CD14-positive monocyte (primary cell): ENCODE measurements at regions not wholly inside any gene's neighbourhood (a gene's known extent, or its start where the extent isn't known, plus 50 kb on each side); places are given as distances from the start of the nearest gene placed in this dataset.

Experiments
- DNase-seq, 3 donors: peaks; one replicate each; pipeline ENCODE4 v3.0.0-alpha.2; 2011 to 2022
- H2AFZ ChIP-seq: 2 replicates; pipeline ENCODE4 v1.6.0; 2012; ENCODE audit warnings: mild to moderate bottlenecking, low read depth, low read length, inconsistent platforms; ENCODE audit not compliant: insufficient read depth, poor library complexity, severe bottlenecking
- H3K27ac ChIP-seq, 2 donors: 1 replicate in 1 of 2; 2 replicates in 1 of 2; pipeline ENCODE4 v1.5.1; 2012 to 2013; ENCODE audit warnings: low read length in 2 of 2, control low read depth in 1 of 2, inconsistent platforms in 1 of 2, low read depth in 1 of 2, mild to moderate bottlenecking in 1 of 2
- H3K27me3 ChIP-seq, 2 donors: one replicate each; pipeline versions ENCODE4 v1.6.0 to v1.6.1; 2011 to 2013; ENCODE audit warnings: low read length in 2 of 2; ENCODE audit not compliant: control insufficient read depth in 2 of 2, insufficient read depth in 2 of 2
- H3K36me3 ChIP-seq, 2 donors: replicated peaks in 1 of 2; 1 replicate in 1 of 2; 2 replicates in 1 of 2; pipeline versions ENCODE4 v1.5.1 to v1.6.1; 2012 to 2013; ENCODE audit warnings: low read length in 2 of 2, control low read depth in 1 of 2, inconsistent platforms in 1 of 2, mild to moderate bottlenecking in 1 of 2; ENCODE audit not compliant: insufficient read depth in 2 of 2, control insufficient read depth in 1 of 2
- H3K4me1 ChIP-seq, 2 donors: 1 replicate in 1 of 2; 2 replicates in 1 of 2; pipeline versions ENCODE4 v1.5.1 to v1.6.1; 2012 to 2013; ENCODE audit warnings: low read length in 2 of 2, control low read depth in 1 of 2, inconsistent platforms in 1 of 2, mild to moderate bottlenecking in 1 of 2, moderate library complexity in 1 of 2; ENCODE audit not compliant: insufficient read depth in 2 of 2, control insufficient read depth in 1 of 2
- H3K4me2 ChIP-seq: replicated peaks from 2 replicates; pipeline ENCODE3; 2012; ENCODE audit warnings: low read length, moderate library complexity, mild to moderate bottlenecking; ENCODE audit not compliant: poor library complexity, severe bottlenecking; ENCODE audit errors: extremely low read depth
- H3K4me3 ChIP-seq, 3 experiments: fragments of 200-600 bp in 1 of 3; sonication (generic) in 1 of 3; replicated peaks in 1 of 3; 1 replicate in 2 of 3; 2 replicates in 1 of 3; pipeline ENCODE4 v1.5.1; 2011 to 2013; ENCODE audit warnings: low read length in 3 of 3, mild to moderate bottlenecking in 3 of 3, control low read depth in 2 of 3, low read depth in 2 of 3, inconsistent platforms in 1 of 3, moderate library complexity in 1 of 3
- H3K79me2 ChIP-seq: 2 replicates; pipeline ENCODE4 v1.6.0; 2012; ENCODE audit warnings: mild to moderate bottlenecking, control low read depth, inconsistent platforms, low read length, moderate library complexity; ENCODE audit not compliant: insufficient read depth
- H3K9ac ChIP-seq: 2 replicates; pipeline ENCODE4 v1.6.0; 2017; ENCODE audit warnings: low read length, mild to moderate bottlenecking; ENCODE audit not compliant: insufficient read depth, poor library complexity, severe bottlenecking
- H3K9me3 ChIP-seq, 2 donors: replicated peaks in 1 of 2; 1 replicate in 1 of 2; 2 replicates in 1 of 2; pipeline versions ENCODE4 v1.5.1 to v1.6.1; 2012 to 2013; ENCODE audit warnings: low read length in 2 of 2, control low read depth in 1 of 2; ENCODE audit not compliant: control insufficient read depth in 1 of 2, insufficient read depth in 1 of 2
- H4K20me1 ChIP-seq: 2 replicates; pipeline ENCODE4 v1.6.0; 2012; ENCODE audit warnings: mild to moderate bottlenecking, low read length, control low read depth, moderate library complexity; ENCODE audit not compliant: insufficient read depth
- H3K27ac Mint-ChIP-seq, 7 donors: one replicate each; pipeline ENCODE4 v1.8.0; 2020; ENCODE audit warnings: mild to moderate bottlenecking in 7 of 7, mixed read lengths in 7 of 7, moderate library complexity in 6 of 7, inconsistent platforms in 2 of 7
- H3K27me3 Mint-ChIP-seq, 3 donors: one replicate each; pipeline ENCODE4 v1.8.0; 2021 to 2022; ENCODE audit warnings: low read depth in 3 of 3, mild to moderate bottlenecking in 3 of 3, mixed read lengths in 3 of 3, moderate library complexity in 3 of 3, inconsistent platforms in 1 of 3
- H3K36me3 Mint-ChIP-seq, 2 donors: one replicate each; pipeline ENCODE4 v1.8.0; 2020; ENCODE audit warnings: mixed read lengths in 2 of 2, inconsistent platforms in 1 of 2, mild to moderate bottlenecking in 1 of 2
- H3K4me1 Mint-ChIP-seq: one replicate; pipeline ENCODE4 v1.8.0; 2020; ENCODE audit warnings: mild to moderate bottlenecking, mixed read lengths
- H3K4me3 Mint-ChIP-seq, 2 donors: one replicate each; pipeline ENCODE4 v1.8.0; 2020; ENCODE audit warnings: mild to moderate bottlenecking in 2 of 2, mixed read lengths in 2 of 2, moderate library complexity in 1 of 2
- H3K9me3 Mint-ChIP-seq, 7 donors: one replicate each; pipeline ENCODE4 v1.8.0; 2020 to 2022; ENCODE audit warnings: mixed read lengths in 7 of 7, mild to moderate bottlenecking in 6 of 7, moderate library complexity in 6 of 7, inconsistent platforms in 2 of 7
- CTCF ChIP-seq: fragments of 200-600 bp; IDR thresholded peaks from one replicate; pipeline ENCODE4 v1.8.0; 2022; ENCODE audit warnings: antibody characterized with exemption, mild to moderate bottlenecking
- WGBS: methylation state at CpG from one replicate; pipeline ENCODE4 v1.1.5; 2013; ENCODE audit warnings: missing lambda C conversion rate; ENCODE audit not compliant: insufficient coverage; 5-methylcytosine and 5-hydroxymethylcytosine counted together
- intact Hi-C, 2 donors: fragments of 100-400 bp; cut with micrococcal nuclease; formaldehyde crosslinking; loops; one replicate each; pipeline versions ENCODE4 v1.15.0 to v1.15.1; 2023

- 88% methylated on average over 11 of the region's 11 CpGs for WGBS
- peaks cover 6 to 32% (median 17%) of the 10 kb centered on the region in 7 donors for H3K9me3 Mint-ChIP-seq
- Histone ChIP-seq H3K27me3 (no peaks in the 10 kb centered on the region), H2AFZ (no peak overlapping the region), H3K79me2 (no peaks in the 10 kb centered on the region), H3K4me3 (no peak overlapping the region), H3K4me1 (no peaks in the 10 kb centered on the region), H3K4me2 (no peak overlapping the region), H3K27ac (no peak overlapping the region), H3K9ac (no peak overlapping the region), H4K20me1 (no peaks in the 10 kb centered on the region), H3K36me3 (no peaks in the 10 kb centered on the region), H3K9me3 (peaks cover 0 to 17% of the 10 kb centered on the region in 2 donors)
- peaks cover 2% of the 10 kb centered on the region for H3K4me1 Mint-ChIP-seq
- no peaks in the 10 kb centered on the region for H3K36me3 Mint-ChIP-seq
- no peak for TF ChIP-seq CTCF
- intact Hi-C loops, result no loop called here
- no peaks in the 10 kb centered on the region for H3K27me3 Mint-ChIP-seq
- H3K4me3 Mint-ChIP-seq, result no peak overlapping the region
- no peak for DNase-seq
- no peak overlapping the region for H3K27ac Mint-ChIP-seq
Measured at GRCh38 chr4:62522273-62522672, 1322.1 kb downstream of the ADGRL3 start.

- H3K9me3 Mint-ChIP-seq, result peaks cover 2 to 10% (median 8%) of the 10 kb centered on the region in 7 donors
- H3K4me3 Mint-ChIP-seq, result no peak overlapping the region
- Histone ChIP-seq H4K20me1 (no peaks in the 10 kb centered on the region), H3K36me3 (no peaks in the 10 kb centered on the region), H2AFZ (no peak overlapping the region), H3K4me1 (no peaks in the 10 kb centered on the region), H3K79me2 (no peaks in the 10 kb centered on the region), H3K4me3 (no peak overlapping the region), H3K9me3 (peaks cover 0 to 7% of the 10 kb centered on the region in 2 donors), H3K27ac (no peak overlapping the region), H3K4me2 (no peak overlapping the region), H3K27me3 (no peaks in the 10 kb centered on the region), H3K9ac (no peak overlapping the region)
- H3K27me3 Mint-ChIP-seq, result peaks cover 0 to 2% (median 0%) of the 10 kb centered on the region in 3 donors
- DNase-seq, result no peak
- no peaks in the 10 kb centered on the region for H3K36me3 Mint-ChIP-seq
- TF ChIP-seq CTCF, result no peak
- intact Hi-C loops, result no loop called here
- peaks cover 5% of the 10 kb centered on the region for H3K4me1 Mint-ChIP-seq
- WGBS, result no CpG with 5 or more reads among the region's 1 CpG
- peak overlapping the region in 1 of 7 donors; percentile 54 for H3K27ac Mint-ChIP-seq
Measured at GRCh38 chr4:62517716-62518115, 1317.6 kb downstream of the ADGRL3 start.
